HepG2 (cell line): ENCODE measurements at regions not wholly inside any gene's neighbourhood (a gene's known extent, or its start where the extent isn't known, plus 50 kb on each side); places are given as distances from the start of the nearest gene placed in this dataset.

ENCODE experiments used
- BRCA1 ChIP-seq: sonication (generic); formaldehyde crosslinking; IDR thresholded peaks from 2 replicates; pipeline ENCODE4 v1.4.0; 2020; ENCODE audit warnings: missing genetic modification reagents
- EZH2 ChIP-seq: conservative IDR thresholded peaks from 2 replicates; pipeline ENCODE4 v1.6.1; 2012; ENCODE audit warnings: mild to moderate bottlenecking, low read depth, low read length, moderate library complexity
- HCFC1 ChIP-seq: fragments of 150-350 bp; IDR thresholded peaks from 2 replicates; pipeline ENCODE4 v1.6.1; 2014; ENCODE audit warnings: low read depth, low read length
- REST ChIP-seq, 2 experiments: IDR thresholded peaks; 2 replicates each; pipeline ENCODE4 v1.6.1; 2011 to 2012; ENCODE audit warnings: low read length in 2 of 2, borderline replicate concordance in 1 of 2, low read depth in 1 of 2, mild to moderate bottlenecking in 1 of 2, moderate library complexity in 1 of 2
- RXRA ChIP-seq: sonication (generic); formaldehyde crosslinking; IDR thresholded peaks from 2 replicates; pipeline ENCODE4 v1.5.1; 2020; ENCODE audit warnings: missing genetic modification reagents
- SATB2 ChIP-seq: sonication (generic); formaldehyde crosslinking; IDR thresholded peaks from 2 replicates; pipeline ENCODE4 v1.5.0; 2020; ENCODE audit warnings: missing genetic modification reagents
- ZNF282 ChIP-seq: fragments of 450-650 bp; IDR thresholded peaks from 2 replicates; pipeline ENCODE4 v1.6.1; 2018; ENCODE audit not compliant: partially characterized antibody
- ZNF292 ChIP-seq: sonication (generic); formaldehyde crosslinking; IDR thresholded peaks from 2 replicates; pipeline ENCODE4 v1.8.1; 2022; ENCODE audit warnings: mild to moderate bottlenecking, low read depth, missing genetic modification reagents, borderline replicate concordance
- TF ChIP-seq, protein P1 (sequence below): sonication (generic); formaldehyde crosslinking; IDR thresholded peaks from 2 replicates; pipeline ENCODE4 v1.5.0; 2020; ENCODE audit warnings: mild to moderate bottlenecking, missing genetic modification reagents, moderate library complexity
- TF ChIP-seq, protein P2 (sequence below): sonication (generic); formaldehyde crosslinking; IDR thresholded peaks from 2 replicates; pipeline ENCODE4 v1.8.1; 2023; ENCODE audit warnings: missing genetic modification reagents, mild to moderate bottlenecking, borderline replicate concordance

DNA sequence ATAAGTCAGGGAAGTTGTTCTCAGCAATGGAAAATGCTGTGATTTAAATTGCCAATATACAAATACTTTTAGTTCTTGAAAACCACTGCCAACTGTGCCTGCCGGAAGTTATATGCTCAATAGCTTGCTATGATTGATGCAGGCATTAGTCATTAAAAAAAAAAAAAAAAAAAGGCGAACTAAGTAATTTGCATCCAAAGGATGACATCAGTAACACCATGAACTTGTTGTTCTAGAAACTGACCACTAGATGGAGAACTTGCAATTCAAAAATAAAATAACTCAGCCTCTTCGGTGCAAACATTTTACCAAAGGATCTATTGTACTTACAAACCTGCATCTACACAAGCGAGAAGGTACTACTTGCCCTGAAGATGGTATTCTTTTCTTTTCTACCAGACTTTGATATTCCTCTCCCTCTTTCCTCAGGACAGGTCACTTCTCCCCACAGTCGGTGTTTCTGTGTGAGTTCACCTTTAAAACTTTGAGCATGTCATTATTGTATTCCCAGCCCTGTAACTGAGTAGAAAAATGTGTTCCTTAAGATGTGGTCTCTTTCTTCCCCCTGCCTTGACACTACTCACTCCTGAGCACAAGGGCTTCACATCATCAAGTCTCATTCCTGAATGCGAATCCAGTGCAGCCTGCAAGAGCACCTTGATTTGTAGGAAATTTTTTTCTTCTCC is 115.0 kb upstream of the VEPH1 start:
- no peak for TF ChIP-seq ZNF292 (CRISPR knock-in tag)
- no peak for TF ChIP-seq REST (IDR thresholded peaks at IDR 0.05; ENCODE audit: borderline replicate concordance in 1 of 2, low read depth in 1 of 2, low read length in 2 of 2)
- TF ChIP-seq, protein P1, sequence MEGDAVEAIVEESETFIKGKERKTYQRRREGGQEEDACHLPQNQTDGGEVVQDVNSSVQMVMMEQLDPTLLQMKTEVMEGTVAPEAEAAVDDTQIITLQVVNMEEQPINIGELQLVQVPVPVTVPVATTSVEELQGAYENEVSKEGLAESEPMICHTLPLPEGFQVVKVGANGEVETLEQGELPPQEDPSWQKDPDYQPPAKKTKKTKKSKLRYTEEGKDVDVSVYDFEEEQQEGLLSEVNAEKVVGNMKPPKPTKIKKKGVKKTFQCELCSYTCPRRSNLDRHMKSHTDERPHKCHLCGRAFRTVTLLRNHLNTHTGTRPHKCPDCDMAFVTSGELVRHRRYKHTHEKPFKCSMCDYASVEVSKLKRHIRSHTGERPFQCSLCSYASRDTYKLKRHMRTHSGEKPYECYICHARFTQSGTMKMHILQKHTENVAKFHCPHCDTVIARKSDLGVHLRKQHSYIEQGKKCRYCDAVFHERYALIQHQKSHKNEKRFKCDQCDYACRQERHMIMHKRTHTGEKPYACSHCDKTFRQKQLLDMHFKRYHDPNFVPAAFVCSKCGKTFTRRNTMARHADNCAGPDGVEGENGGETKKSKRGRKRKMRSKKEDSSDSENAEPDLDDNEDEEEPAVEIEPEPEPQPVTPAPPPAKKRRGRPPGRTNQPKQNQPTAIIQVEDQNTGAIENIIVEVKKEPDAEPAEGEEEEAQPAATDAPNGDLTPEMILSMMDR (CRISPR knock-in tag), result peak; percentile 63
- TF ChIP-seq RXRA, result no peak
- TF ChIP-seq SATB2 (CRISPR knock-in tag), result no peak
- TF ChIP-seq HCFC1, result no peak
- TF ChIP-seq ZNF282, result no peak
- TF ChIP-seq EZH2, result no peak
- TF ChIP-seq BRCA1 (CRISPR knock-in tag), result no peak
- TF ChIP-seq, protein P2, sequence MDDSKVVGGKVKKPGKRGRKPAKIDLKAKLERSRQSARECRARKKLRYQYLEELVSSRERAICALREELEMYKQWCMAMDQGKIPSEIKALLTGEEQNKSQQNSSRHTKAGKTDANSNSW (CRISPR knock-in tag), result no peak
